HG02571 (cell line): ENCODE measurements at regions not wholly inside any gene's neighbourhood (a gene's known extent, or its start where the extent isn't known, plus 50 kb on each side); places are given as distances from the start of the nearest gene placed in this dataset.
"Not testable (repeated sequence)": the region's sequence is repeated elsewhere in the genome, so short reads cannot be mapped to it uniquely, and the experiment has no call there.

Experiments used
- ATAC-seq: cut with Tn5 transposase; IDR thresholded peaks from one replicate; pipeline ENCODE4 v1.9.1; 2021; ENCODE audit warnings: mild to moderate bottlenecking, moderate library complexity; ENCODE audit not compliant: unreplicated experiment

- no peak for ATAC-seq
Measured at GRCh38 chr10:31179091-31179680, 139.8 kb upstream of the ZEB1 start.

GRCh38 chr10:31186225-31187000, 132.6 kb upstream of the ZEB1 start:
- ATAC-seq, result no peak

GRCh38 chr10:31187182-31187581, 131.8 kb upstream of the ZEB1 start:
- ATAC-seq, result no peak

- ATAC-seq, result no peak
Measured at GRCh38 chr10:31187607-31188210, 131.3 kb upstream of the ZEB1 start.

- ATAC-seq, result no peak
Measured at GRCh38 chr10:31188792-31189406, 130.1 kb upstream of the ZEB1 start.

- ATAC-seq, result no peak
Measured at GRCh38 chr10:31190488-31190887, 128.5 kb upstream of the ZEB1 start.

GRCh38 chr10:31192475-31192874, 126.5 kb upstream of the ZEB1 start:
- no peak for ATAC-seq

GRCh38 chr10:31194986-31195385, 124.0 kb upstream of the ZEB1 start:
- no peak for ATAC-seq

- no peak for ATAC-seq
Measured at GRCh38 chr10:31197886-31198285, 121.1 kb upstream of the ZEB1 start.

- no peak for ATAC-seq
Measured at GRCh38 chr10:31204090-31204489, 114.9 kb upstream of the ZEB1 start.

GRCh38 chr10:31207636-31208035, 111.4 kb upstream of the ZEB1 start:
- no peak for ATAC-seq

- ATAC-seq, result no peak
Measured at GRCh38 chr10:31209478-31209877, 109.5 kb upstream of the ZEB1 start.

GRCh38 chr10:31210190-31210589, 108.8 kb upstream of the ZEB1 start:
- no peak for ATAC-seq

- ATAC-seq, result no peak
Measured at GRCh38 chr10:31213959-31214358, 105.1 kb upstream of the ZEB1 start.

GRCh38 chr10:31215052-31215451, 104.0 kb upstream of the ZEB1 start:
- ATAC-seq, result no peak

GRCh38 chr10:31219306-31219705, 99.7 kb upstream of the ZEB1 start:
- ATAC-seq, result no peak

- ATAC-seq, result not testable (repeated sequence)
Measured at GRCh38 chr10:31228780-31229179, 90.2 kb upstream of the ZEB1 start.

- ATAC-seq, result no peak
Measured at GRCh38 chr10:31239961-31240360, 79.1 kb upstream of the ZEB1 start.

- peak; percentile 71 for ATAC-seq
Measured at GRCh38 chr10:31242902-31243301, 76.1 kb upstream of the ZEB1 start.

GRCh38 chr10:31251118-31251517, 67.9 kb upstream of the ZEB1 start:
- not testable (repeated sequence) for ATAC-seq

GRCh38 chr10:31253237-31253636, 65.8 kb upstream of the ZEB1 start:
- ATAC-seq, result no peak
